GM23338 (cell line): ENCODE measurements at regions not wholly inside any gene's neighbourhood (a gene's known extent, or its start where the extent isn't known, plus 50 kb on each side); places are given as distances from the start of the nearest gene placed in this dataset.

Experiments
- CREB1 ChIP-seq: fragments of 250-450 bp; sonication (Bioruptor Pico); IDR thresholded peaks from 2 replicates; pipeline ENCODE4 v1.5.0; 2020; ENCODE audit warnings: low read depth, mild to moderate bottlenecking, moderate library complexity
- EZH2 ChIP-seq: fragments of 200-600 bp; sonication (generic); IDR thresholded peaks from one replicate; pipeline ENCODE4 v1.8.0; 2017; ENCODE audit warnings: antibody characterized with exemption, mild to moderate bottlenecking, low read depth; ENCODE audit not compliant: unreplicated experiment
- EZH2phosphoT487 ChIP-seq: fragments of 200-600 bp; sonication (generic); IDR thresholded peaks from one replicate; pipeline ENCODE4 v1.8.1; 2018; ENCODE audit warnings: antibody characterized with exemption; ENCODE audit not compliant: unreplicated experiment
- JUNB ChIP-seq: IDR thresholded peaks from one replicate; pipeline ENCODE4 v1.6.1; 2016; ENCODE audit warnings: antibody characterized with exemption; ENCODE audit not compliant: unreplicated experiment
- NANOG ChIP-seq: IDR thresholded peaks from 2 replicates; pipeline ENCODE4 v1.6.1; 2016; ENCODE audit warnings: antibody characterized with exemption, borderline replicate concordance
- POLR2AphosphoS5 ChIP-seq: IDR thresholded peaks from 2 replicates; pipeline ENCODE4 v1.6.1; 2016; ENCODE audit warnings: antibody characterized with exemption, low read depth
- STAT1 ChIP-seq: IDR thresholded peaks from one replicate; pipeline ENCODE4 v1.6.1; 2016; ENCODE audit warnings: antibody characterized with exemption; ENCODE audit not compliant: unreplicated experiment
- ZNF331 ChIP-seq: fragments of 250-450 bp; sonication (Bioruptor Pico); IDR thresholded peaks from 2 replicates; pipeline ENCODE4 v1.5.0; 2020; ENCODE audit warnings: low read depth, mild to moderate bottlenecking, moderate library complexity
- TF ChIP-seq, protein P1 (sequence below), 2 experiments: fragments of 200-600 bp in 1 of 2; sonication (generic) in 1 of 2; conservative IDR thresholded peaks; 2 replicates each; pipeline versions ENCODE4 v1.5.1 to v1.6.1; 2016 to 2017; ENCODE audit warnings: antibody characterized with exemption in 2 of 2, low read depth in 2 of 2, mild to moderate bottlenecking in 2 of 2, moderate library complexity in 1 of 2
- TF ChIP-seq, protein P2 (sequence below): IDR thresholded peaks from 2 replicates; pipeline ENCODE4 v1.6.1; 2016; ENCODE audit warnings: antibody characterized with exemption
- TF ChIP-seq, protein P3 (sequence below): IDR thresholded peaks from one replicate; pipeline ENCODE4 v1.6.1; 2018; ENCODE audit warnings: antibody characterized with exemption; ENCODE audit not compliant: unreplicated experiment

DNA sequence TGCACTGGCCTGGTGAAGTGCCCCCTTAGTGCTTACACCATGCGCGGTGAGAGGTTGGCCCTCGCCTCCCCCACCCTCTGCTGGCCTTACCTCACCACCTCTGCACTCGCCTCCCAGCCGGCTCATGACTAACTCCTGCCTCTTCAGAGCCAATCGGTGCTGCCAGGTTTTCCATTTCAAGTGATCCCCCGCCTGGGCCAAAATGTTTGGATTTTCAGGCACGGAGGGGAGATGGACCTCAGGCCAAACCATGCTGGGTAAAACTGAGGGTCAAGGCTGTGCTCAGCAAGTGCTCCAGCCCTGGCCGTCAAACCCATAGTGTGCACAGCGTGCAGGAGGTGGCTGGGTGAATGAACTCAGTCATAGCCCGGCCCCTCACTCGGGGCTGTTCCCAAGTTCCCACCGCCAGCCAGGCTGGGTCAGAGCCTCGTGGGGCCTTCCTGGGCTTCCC, 175.4 kb downstream of the SEC14L1 start:
- TF ChIP-seq, protein P1, sequence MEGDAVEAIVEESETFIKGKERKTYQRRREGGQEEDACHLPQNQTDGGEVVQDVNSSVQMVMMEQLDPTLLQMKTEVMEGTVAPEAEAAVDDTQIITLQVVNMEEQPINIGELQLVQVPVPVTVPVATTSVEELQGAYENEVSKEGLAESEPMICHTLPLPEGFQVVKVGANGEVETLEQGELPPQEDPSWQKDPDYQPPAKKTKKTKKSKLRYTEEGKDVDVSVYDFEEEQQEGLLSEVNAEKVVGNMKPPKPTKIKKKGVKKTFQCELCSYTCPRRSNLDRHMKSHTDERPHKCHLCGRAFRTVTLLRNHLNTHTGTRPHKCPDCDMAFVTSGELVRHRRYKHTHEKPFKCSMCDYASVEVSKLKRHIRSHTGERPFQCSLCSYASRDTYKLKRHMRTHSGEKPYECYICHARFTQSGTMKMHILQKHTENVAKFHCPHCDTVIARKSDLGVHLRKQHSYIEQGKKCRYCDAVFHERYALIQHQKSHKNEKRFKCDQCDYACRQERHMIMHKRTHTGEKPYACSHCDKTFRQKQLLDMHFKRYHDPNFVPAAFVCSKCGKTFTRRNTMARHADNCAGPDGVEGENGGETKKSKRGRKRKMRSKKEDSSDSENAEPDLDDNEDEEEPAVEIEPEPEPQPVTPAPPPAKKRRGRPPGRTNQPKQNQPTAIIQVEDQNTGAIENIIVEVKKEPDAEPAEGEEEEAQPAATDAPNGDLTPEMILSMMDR (conservative IDR thresholded peaks at IDR 0.05; ENCODE audit: low read depth in 2 of 2): no peak
- no peak for TF ChIP-seq POLR2AphosphoS5
- TF ChIP-seq EZH2phosphoT487: no peak
- TF ChIP-seq, protein P2, sequence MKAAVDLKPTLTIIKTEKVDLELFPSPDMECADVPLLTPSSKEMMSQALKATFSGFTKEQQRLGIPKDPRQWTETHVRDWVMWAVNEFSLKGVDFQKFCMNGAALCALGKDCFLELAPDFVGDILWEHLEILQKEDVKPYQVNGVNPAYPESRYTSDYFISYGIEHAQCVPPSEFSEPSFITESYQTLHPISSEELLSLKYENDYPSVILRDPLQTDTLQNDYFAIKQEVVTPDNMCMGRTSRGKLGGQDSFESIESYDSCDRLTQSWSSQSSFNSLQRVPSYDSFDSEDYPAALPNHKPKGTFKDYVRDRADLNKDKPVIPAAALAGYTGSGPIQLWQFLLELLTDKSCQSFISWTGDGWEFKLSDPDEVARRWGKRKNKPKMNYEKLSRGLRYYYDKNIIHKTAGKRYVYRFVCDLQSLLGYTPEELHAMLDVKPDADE: no peak
- TF ChIP-seq NANOG: no peak
- no peak for TF ChIP-seq EZH2
- TF ChIP-seq CREB1 (CRISPR knock-in tag): no peak
- no peak for TF ChIP-seq JUNB
- TF ChIP-seq, protein P3, sequence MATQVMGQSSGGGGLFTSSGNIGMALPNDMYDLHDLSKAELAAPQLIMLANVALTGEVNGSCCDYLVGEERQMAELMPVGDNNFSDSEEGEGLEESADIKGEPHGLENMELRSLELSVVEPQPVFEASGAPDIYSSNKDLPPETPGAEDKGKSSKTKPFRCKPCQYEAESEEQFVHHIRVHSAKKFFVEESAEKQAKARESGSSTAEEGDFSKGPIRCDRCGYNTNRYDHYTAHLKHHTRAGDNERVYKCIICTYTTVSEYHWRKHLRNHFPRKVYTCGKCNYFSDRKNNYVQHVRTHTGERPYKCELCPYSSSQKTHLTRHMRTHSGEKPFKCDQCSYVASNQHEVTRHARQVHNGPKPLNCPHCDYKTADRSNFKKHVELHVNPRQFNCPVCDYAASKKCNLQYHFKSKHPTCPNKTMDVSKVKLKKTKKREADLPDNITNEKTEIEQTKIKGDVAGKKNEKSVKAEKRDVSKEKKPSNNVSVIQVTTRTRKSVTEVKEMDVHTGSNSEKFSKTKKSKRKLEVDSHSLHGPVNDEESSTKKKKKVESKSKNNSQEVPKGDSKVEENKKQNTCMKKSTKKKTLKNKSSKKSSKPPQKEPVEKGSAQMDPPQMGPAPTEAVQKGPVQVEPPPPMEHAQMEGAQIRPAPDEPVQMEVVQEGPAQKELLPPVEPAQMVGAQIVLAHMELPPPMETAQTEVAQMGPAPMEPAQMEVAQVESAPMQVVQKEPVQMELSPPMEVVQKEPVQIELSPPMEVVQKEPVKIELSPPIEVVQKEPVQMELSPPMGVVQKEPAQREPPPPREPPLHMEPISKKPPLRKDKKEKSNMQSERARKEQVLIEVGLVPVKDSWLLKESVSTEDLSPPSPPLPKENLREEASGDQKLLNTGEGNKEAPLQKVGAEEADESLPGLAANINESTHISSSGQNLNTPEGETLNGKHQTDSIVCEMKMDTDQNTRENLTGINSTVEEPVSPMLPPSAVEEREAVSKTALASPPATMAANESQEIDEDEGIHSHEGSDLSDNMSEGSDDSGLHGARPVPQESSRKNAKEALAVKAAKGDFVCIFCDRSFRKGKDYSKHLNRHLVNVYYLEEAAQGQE: no peak
- TF ChIP-seq STAT1: no peak
- no peak for TF ChIP-seq ZNF331 (CRISPR knock-in tag)
